NCI-H748 (cell line): ENCODE measurements at regions not wholly inside any gene's neighbourhood (a gene's known extent, or its start where the extent isn't known, plus 50 kb on each side); places are given as distances from the start of the nearest gene placed in this dataset.

Experiments used
- DNase-seq: peaks from one replicate; lab custom pipeline; 2025; ENCODE audit not compliant: unreplicated experiment; lab: John Stamatoyannopoulos, UW

GRCh38 chr18:75638223-75638775, 210.8 kb upstream of the SMIM21 start:
- DNase-seq: no peak

DNA sequence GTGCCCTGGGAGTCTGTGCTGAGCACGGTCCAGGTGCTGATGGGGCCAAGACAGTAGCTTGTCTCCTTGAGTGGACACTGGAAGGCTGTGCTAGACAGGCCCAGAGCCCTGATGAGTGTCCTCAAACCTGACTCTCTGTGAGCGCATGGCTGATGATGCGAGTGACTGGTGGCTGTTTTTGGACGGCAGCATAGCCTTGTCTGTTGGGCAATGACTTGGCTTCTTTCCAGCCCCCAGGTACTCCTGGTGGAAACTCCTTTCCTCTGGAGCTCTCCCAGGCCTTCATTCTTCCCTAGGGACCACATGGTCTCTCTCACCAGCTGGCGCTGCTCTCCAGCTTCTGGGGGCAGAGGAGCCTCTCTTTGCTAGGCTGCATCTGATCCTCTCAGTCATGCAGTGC, 207.6 kb upstream of the SMIM21 start:
- peak; percentile 18 for DNase-seq

GRCh38 chr18:75625966-75626365, 198.5 kb upstream of the SMIM21 start:
- DNase-seq: no peak

DNA sequence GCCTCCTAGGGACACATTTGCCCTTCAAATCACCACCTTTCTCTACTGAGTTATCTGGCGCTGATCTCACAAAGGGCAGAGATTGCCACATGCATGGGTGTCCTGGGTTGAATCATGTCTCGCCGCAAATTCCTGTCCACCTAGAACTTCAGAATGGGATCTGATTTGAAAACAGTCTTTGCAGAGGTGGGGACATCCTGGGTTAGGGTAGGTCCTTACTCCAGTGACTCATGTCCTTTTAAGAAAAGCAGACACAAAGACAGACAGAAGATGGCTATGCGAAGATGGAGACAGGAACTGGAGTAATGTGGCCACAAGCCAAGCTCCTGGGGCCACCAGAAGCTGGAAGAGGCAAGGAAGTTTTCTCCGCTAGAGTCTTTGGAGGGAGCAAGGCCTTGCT, 197.4 kb upstream of the SMIM21 start:
- no peak for DNase-seq

DNA sequence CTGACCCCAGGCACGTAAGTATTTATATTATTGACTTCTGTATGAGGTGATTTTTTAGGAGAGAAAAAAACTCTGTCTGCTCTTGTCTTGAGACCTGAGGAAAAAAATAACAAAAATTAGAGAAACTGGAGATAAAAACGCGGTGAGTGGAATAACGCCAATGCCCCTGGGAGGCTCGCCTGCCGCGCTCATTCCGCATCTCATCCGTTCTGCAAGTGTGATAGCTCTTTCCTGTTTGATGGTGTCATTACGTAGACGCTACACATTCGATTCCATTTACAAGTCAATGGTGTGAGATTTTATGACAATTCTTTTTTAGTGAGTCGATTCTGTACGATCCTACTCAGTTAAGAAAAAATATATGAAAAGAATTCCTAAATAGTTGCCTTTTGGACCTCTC, 194.3 kb upstream of the SMIM21 start:
- DNase-seq: no peak

DNA sequence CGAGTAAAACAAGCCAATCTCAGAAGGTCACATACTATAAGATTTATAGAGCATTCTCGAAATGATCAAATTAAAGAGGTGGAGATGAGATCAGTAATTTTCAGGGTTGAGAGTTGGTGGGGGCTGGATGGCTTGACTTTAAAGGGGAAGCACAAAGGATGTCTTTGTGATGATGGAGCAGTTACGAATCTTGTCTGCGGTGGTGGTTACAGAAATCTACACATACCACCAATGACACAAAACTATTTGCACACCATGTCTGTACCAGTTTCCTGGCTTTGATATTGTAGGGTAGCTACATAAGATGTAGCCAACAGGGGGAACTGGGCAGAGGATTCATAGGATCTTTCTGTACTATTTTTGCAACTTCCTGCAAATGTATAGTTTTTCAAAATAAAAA, 190.6 kb upstream of the SMIM21 start:
- no peak for DNase-seq

DNA sequence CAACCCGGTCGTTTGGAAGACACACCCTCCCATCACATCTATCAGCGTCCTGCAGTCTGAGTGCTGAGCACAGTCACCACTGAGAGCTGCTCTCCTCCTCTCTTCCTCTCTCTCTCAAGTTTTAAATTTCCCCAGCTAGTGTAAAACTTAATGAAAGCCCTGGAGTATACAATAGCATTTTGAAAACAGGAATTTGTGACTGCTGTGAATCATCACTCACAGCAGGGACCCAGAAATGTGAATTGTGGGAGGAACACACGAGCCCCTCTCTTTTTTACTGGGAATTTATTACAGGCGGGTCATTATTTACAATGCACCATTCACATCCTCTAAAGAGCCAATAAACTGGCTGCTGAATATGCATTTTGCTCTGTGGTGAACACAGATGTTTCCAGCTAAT, 185.0 kb upstream of the SMIM21 start:
- peak; percentile 72 for DNase-seq

DNA sequence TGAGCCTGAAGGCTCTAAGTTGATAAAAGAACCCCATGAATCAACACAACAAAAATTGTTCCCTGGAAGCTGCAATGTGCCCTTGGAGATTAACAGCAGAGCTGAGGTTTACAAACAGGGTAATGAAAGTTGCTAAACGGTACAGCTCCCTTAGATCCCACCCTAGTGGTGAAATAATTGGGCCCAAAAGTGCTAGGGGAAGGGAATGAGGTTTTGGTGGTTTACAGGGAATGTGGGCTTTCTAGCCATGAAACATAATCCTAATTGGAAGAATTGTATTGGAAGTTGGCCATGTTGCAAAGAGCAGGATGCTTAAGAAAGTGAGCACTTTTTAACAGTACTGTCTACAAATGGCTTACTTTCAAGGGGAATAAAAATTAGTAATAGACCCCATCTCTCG, 180.2 kb upstream of the SMIM21 start:
- DNase-seq: no peak

- peak; percentile 12 for DNase-seq
These were observed 165.0 kb upstream of the SMIM21 start for GRCh38 chr18:75592527-75592926.

DNA sequence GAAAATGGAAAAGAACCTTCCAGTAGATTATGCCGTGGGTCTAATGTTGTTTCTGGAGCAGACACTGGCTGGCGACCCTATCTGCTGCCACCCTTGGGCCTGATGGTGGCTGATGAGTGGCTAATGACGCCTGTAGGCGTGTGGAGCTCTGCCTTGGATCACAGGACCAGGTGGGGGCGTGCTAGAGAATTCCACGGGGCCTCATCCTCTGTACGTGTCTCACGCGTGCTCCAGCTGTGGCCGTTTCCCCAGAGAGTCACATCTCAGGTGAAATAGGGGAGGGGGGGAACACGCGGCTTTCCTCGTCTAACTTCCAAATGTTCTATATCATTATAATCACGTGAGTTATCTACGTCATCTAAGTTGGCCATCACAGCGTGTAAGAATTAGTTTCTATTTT, 160.9 kb upstream of the SMIM21 start:
- no peak for DNase-seq

- DNase-seq: no peak
These were observed 159.6 kb upstream of the SMIM21 start for GRCh38 chr18:75587131-75587530.

DNA sequence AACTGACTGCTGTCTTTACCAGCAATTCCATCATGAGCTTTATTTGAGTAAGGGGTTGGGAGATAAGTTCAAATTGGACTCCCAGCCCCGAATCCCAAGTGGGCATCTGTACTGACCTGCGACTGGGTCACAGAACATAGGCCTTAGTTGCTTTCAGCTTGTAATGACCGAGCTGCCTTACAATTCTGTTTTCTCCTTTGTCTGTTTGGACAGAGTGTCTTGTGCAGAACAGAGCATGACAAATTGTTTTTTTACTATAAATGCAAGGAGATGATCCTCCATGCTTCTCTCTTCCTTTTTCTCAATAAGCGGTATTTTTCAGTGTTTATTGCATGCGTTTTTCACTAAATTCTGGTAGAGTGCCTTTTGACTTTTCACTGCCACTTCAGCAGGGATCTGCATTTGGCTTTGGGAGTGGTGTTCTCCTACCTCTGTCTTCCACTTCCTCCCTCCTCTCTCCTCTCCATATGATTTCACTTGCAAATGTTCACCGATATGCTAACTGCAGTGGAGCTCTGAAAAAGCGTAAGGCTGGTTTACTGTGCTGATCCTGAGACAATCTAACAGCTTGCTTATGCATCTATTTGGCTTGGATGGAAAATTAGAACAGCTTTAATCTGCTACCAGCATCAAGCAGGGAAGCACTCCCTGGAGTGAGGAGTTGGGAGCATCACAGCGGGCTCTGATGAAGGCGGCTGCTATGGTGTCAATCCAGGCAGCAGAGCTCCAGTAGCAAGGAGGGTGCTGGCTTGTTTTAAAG, 158.8 kb upstream of the SMIM21 start:
- no peak for DNase-seq

GRCh38 chr18:75582940-75583339, 155.4 kb upstream of the SMIM21 start:
- DNase-seq: no peak

GRCh38 chr18:75582406-75582821, 154.9 kb upstream of the SMIM21 start:
- no peak for DNase-seq

DNA sequence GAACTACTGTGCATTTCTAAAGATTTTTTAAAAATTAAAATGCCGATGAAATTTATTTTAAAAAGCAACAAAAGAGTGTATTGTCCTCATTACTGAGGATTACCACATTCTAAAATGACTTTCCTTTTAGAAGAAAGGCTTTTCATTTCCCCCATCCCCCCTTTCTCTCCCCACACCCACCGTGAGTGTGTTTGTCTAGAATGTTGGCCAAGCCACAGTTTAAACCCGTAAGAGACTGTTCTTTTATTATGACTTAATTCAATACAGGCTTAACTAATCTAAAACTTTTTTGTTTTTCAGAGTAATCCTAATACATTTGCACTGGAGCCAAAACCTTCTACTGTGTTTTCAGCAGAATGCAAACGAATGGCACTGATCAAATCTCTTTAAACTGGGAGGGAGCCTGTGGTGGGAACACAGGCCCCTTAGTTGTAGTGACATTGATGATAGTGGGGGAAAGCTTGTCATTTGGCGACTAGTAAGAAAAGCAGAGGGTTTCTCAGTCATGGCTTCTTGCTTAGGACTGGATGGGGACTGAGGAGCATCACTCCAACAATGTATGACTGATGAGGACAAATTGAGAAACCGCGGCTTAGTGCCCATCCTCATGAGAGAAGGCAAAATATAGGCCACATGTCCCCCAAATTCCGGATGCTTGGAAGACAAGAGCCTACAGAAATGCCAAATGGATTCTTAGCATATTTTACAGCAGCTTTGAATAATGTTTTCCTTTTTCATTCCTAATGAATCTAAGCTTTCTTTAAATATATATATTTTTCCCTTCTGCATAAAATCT, 154.0 kb upstream of the SMIM21 start:
- DNase-seq: no peak

DNA sequence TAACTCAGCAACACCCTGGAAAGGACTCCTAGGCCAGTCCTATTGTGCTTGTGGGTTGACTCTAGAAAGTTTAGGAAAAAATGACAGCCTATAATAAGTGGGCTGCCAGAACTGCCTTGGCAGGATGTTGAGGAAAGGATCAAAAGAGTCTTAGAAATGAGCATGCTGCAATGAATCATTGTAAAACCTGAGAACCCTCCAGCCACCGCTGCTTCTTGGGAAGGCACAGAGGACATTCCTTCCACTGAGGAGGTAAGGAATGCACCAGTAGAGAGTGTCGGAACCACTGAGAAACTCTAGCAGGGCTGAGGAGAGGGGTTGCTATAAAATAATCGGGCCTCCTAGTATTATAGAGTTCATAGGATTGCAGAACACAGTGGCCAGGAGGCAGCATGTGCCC, 146.7 kb upstream of the SMIM21 start:
- DNase-seq: no peak

DNA sequence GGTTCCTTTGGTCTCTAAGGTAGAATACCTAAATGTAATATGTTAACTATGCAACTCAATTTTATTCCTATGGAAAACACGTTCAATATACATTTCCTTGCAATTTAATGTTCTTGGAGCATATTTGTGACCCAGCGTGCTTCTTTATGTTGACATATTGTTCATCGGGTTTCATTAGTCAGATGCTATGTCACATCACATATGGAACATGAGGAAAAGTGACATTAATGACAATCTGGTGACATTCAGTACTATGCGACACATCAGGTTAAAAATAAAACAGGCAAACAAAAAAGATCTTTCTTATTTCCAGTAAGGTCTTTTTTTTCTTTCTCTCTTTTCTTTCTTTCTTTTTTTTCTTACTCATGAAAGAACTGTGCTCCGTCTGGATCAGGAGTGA, 135.6 kb upstream of the SMIM21 start:
- DNase-seq: no peak

DNA sequence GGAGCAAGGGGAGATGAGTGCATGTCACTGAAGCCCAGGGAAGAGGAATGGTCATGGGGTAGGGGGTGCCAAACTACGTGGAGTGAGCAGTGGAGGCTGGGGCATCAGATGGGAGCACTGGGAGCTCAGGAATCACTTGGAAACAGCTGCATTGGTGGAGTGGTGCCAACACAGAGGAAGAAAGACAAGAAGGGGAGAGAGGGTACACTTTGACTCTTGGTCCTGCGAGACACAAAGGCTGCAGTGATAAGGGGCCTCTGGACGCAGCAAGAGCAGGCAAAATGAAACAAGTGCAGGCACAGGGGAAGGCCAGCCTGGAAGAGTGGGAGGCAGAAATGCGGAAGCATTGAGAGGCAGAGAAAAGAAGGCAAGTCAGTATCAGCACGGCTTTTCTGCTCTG, 134.7 kb upstream of the SMIM21 start:
- no peak for DNase-seq

GRCh38 chr18:75558790-75559189, 131.3 kb upstream of the SMIM21 start:
- no peak for DNase-seq

GRCh38 chr18:75556841-75557240, 129.3 kb upstream of the SMIM21 start:
- DNase-seq: no peak

GRCh38 chr18:75554644-75555185, 127.2 kb upstream of the SMIM21 start:
- no peak for DNase-seq

DNA sequence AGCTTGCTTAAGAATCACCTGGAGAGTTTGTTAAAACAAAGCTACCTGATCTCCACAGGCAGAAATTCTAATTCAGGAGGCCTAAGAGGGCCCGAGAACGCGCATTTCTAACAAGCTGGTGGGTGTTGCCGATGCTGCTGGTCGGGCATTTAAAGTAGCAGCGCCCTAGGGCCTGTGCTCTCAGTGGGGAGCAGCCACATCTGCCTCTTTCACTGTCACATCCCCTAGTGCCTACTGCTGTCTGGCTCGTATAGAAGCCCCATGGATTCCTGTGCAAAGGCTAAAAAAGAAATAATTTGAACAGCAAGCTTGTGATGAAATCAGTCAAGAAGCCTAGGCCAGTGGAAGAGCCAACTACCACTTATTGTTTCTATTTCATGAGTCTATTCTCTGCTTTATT, 126.7 kb upstream of the SMIM21 start:
- DNase-seq: peak; percentile 15
